SK-N-SH treated with all-trans-retinoic acid at 6 μM for 48 hours (cell line): ENCODE measurements at regions not wholly inside any gene's neighbourhood (a gene's known extent, or its start where the extent isn't known, plus 50 kb on each side); places are given as distances from the start of the nearest gene placed in this dataset.
"Not testable (repeated sequence)": the region's sequence is repeated elsewhere in the genome, so short reads cannot be mapped to it uniquely, and the experiment has no call there.

Experiments used
- ATAC-seq: fragments of 200-7000 bp; cut with Tn5 transposase; 3 replicates; pipeline ENCODE4 v1.9.1; 2020; ENCODE audit warnings: mild to moderate bottlenecking, moderate library complexity
- ARNTL ChIP-seq: fragments of 450-650 bp; formaldehyde crosslinking; IDR thresholded peaks from 2 replicates; pipeline ENCODE4 v1.5.0; 2020; ENCODE audit warnings: low read depth, mild to moderate bottlenecking, moderate library complexity, borderline replicate concordance
- BACH2 ChIP-seq: fragments of 250-450 bp; sonication (Bioruptor Pico); IDR thresholded peaks from 2 replicates; pipeline ENCODE4 v1.9.0; 2021; ENCODE audit warnings: mild to moderate bottlenecking, borderline replicate concordance
- CREB5 ChIP-seq: fragments of 250-450 bp; sonication (Bioruptor Pico); IDR thresholded peaks from 2 replicates; pipeline ENCODE4 v1.5.1; 2020; ENCODE audit warnings: low read depth, mild to moderate bottlenecking, moderate library complexity
- CSDC2 ChIP-seq: fragments of 250-450 bp; sonication (Bioruptor Pico); IDR thresholded peaks from 2 replicates; pipeline ENCODE4 v1.5.0; 2020; ENCODE audit warnings: mild to moderate bottlenecking, moderate library complexity
- CSRNP3 ChIP-seq: fragments of 250-450 bp; sonication (Bioruptor Pico); IDR thresholded peaks from 2 replicates; pipeline ENCODE4 v1.5.1; 2021; ENCODE audit warnings: mild to moderate bottlenecking, moderate library complexity
- ESRRG ChIP-seq: fragments of 250-450 bp; sonication (Bioruptor Pico); IDR thresholded peaks from 2 replicates; pipeline ENCODE4 v1.6.1; 2021; ENCODE audit warnings: mild to moderate bottlenecking
- GLIS3 ChIP-seq: fragments of 250-450 bp; sonication (Bioruptor Pico); IDR thresholded peaks from 2 replicates; pipeline ENCODE4 v1.5.0; 2020; ENCODE audit warnings: mild to moderate bottlenecking, moderate library complexity
- ISL1 ChIP-seq: fragments of 250-450 bp; sonication (Bioruptor Pico); IDR thresholded peaks from 2 replicates; pipeline ENCODE4 v2.1.2; 2022; ENCODE audit warnings: mild to moderate bottlenecking, moderate library complexity
- OSR1 ChIP-seq: fragments of 250-450 bp; sonication (Bioruptor Pico); IDR thresholded peaks from 2 replicates; pipeline ENCODE4 v1.8.0; 2022; ENCODE audit warnings: moderate library complexity, mild to moderate bottlenecking, inconsistent platforms
- PATZ1 ChIP-seq: fragments of 250-450 bp; sonication (Bioruptor Pico); IDR thresholded peaks from 2 replicates; pipeline ENCODE4 v1.8.0; 2020; ENCODE audit warnings: mild to moderate bottlenecking, moderate library complexity, borderline replicate concordance
- POU6F1 ChIP-seq: fragments of 250-450 bp; sonication (Bioruptor Pico); IDR thresholded peaks from 2 replicates; pipeline ENCODE4 v1.8.0; 2021; ENCODE audit warnings: low read depth, mild to moderate bottlenecking, moderate library complexity, borderline replicate concordance
- PPARA ChIP-seq: fragments of 250-450 bp; sonication (Bioruptor Pico); IDR thresholded peaks from 2 replicates; pipeline ENCODE4 v1.5.0; 2020; ENCODE audit warnings: mild to moderate bottlenecking, borderline replicate concordance
- RARB ChIP-seq: fragments of 250-450 bp; sonication (Bioruptor Pico); IDR thresholded peaks from 2 replicates; pipeline ENCODE4 v1.8.0; 2021; ENCODE audit warnings: mild to moderate bottlenecking, moderate library complexity
- SNAI2 ChIP-seq: fragments of 250-450 bp; sonication (Bioruptor Pico); IDR thresholded peaks from 2 replicates; pipeline ENCODE4 v1.5.0; 2020; ENCODE audit warnings: mild to moderate bottlenecking, moderate library complexity
- TCF4 ChIP-seq: fragments of 250-450 bp; sonication (Bioruptor Pico); IDR thresholded peaks from 2 replicates; pipeline ENCODE4 v1.8.0; 2021; ENCODE audit warnings: mild to moderate bottlenecking, moderate library complexity, borderline replicate concordance
- TOX ChIP-seq: fragments of 250-450 bp; sonication (Bioruptor Pico); IDR thresholded peaks from 2 replicates; pipeline ENCODE4 v1.8.0; 2021; ENCODE audit warnings: mild to moderate bottlenecking, moderate library complexity, borderline replicate concordance
- TSHZ2 ChIP-seq: fragments of 250-450 bp; sonication (Bioruptor Pico); IDR thresholded peaks from 2 replicates; pipeline ENCODE4 v1.5.0; 2020; ENCODE audit warnings: mild to moderate bottlenecking, moderate library complexity
- ZC3H10 ChIP-seq: fragments of 250-450 bp; sonication (Bioruptor Pico); IDR thresholded peaks from 2 replicates; pipeline ENCODE4 v1.5.1; 2021; ENCODE audit warnings: mild to moderate bottlenecking, moderate library complexity
- ZFP3 ChIP-seq: fragments of 250-450 bp; sonication (Bioruptor Pico); IDR thresholded peaks from 2 replicates; pipeline ENCODE4 v1.5.0; 2020; ENCODE audit warnings: mild to moderate bottlenecking, moderate library complexity
- ZFP30 ChIP-seq: fragments of 450-650 bp; formaldehyde crosslinking; IDR thresholded peaks from 2 replicates; pipeline ENCODE4 v1.5.0; 2022; ENCODE audit warnings: mild to moderate bottlenecking, moderate library complexity
- ZNF565 ChIP-seq: fragments of 450-650 bp; formaldehyde crosslinking; conservative IDR thresholded peaks from 2 replicates; pipeline ENCODE4 v1.5.0; 2020; ENCODE audit warnings: low read depth, mild to moderate bottlenecking, moderate library complexity
- ZNF70 ChIP-seq: fragments of 450-650 bp; formaldehyde crosslinking; IDR thresholded peaks from 2 replicates; pipeline ENCODE4 v1.5.0; 2020; ENCODE audit warnings: mild to moderate bottlenecking, moderate library complexity
- ZNF8 ChIP-seq: fragments of 450-650 bp; formaldehyde crosslinking; IDR thresholded peaks from 2 replicates; pipeline ENCODE4 v1.5.0; 2020; ENCODE audit warnings: mild to moderate bottlenecking, moderate library complexity

GRCh38 chr6:84892671-84893070 lies 128.3 kb upstream of the TBX18 start:
- no peak for ATAC-seq
- TF ChIP-seq TCF4 (CRISPR knock-in tag) = no peak
- TF ChIP-seq POU6F1 (CRISPR knock-in tag) = no peak
- no peak for TF ChIP-seq RARB (CRISPR knock-in tag)
- TF ChIP-seq GLIS3 (CRISPR knock-in tag) = no peak
- TF ChIP-seq CSRNP3 (CRISPR knock-in tag) = no peak
- TF ChIP-seq CREB5 = no peak
- TF ChIP-seq PATZ1 = no peak
- TF ChIP-seq ARNTL = no peak
- no peak for TF ChIP-seq ISL1 (CRISPR knock-in tag)
- TF ChIP-seq OSR1 (CRISPR knock-in tag) = no peak
- TF ChIP-seq ZC3H10 (CRISPR knock-in tag) = no peak
- no peak for TF ChIP-seq ZFP30 (CRISPR knock-in tag)
- no peak for TF ChIP-seq ZNF565 (CRISPR knock-in tag)
- no peak for TF ChIP-seq ESRRG (CRISPR knock-in tag)
- TF ChIP-seq PPARA (CRISPR knock-in tag) = no peak
- no peak for TF ChIP-seq ZNF70 (CRISPR knock-in tag)
- no peak for TF ChIP-seq ZNF8
- no peak for TF ChIP-seq BACH2 (CRISPR knock-in tag)
- no peak for TF ChIP-seq SNAI2 (CRISPR knock-in tag)
- TF ChIP-seq TOX = no peak

GRCh38 chr6:84882768-84883766 lies 118.7 kb upstream of the TBX18 start:
- TF ChIP-seq ZFP30 (CRISPR knock-in tag) (no peak), BACH2 (CRISPR knock-in tag) (no peak), RARB (CRISPR knock-in tag) (no peak), ZNF565 (CRISPR knock-in tag) (no peak), PPARA (CRISPR knock-in tag) (no peak), ZC3H10 (CRISPR knock-in tag) (no peak), GLIS3 (CRISPR knock-in tag) (no peak), TSHZ2 (CRISPR knock-in tag) (no peak), CSDC2 (CRISPR knock-in tag) (no peak), ZFP3 (CRISPR knock-in tag) (no peak), TOX (no peak)
- ATAC-seq = no peak

- not testable (repeated sequence) for ATAC-seq
These were observed 115.0 kb upstream of the TBX18 start for GRCh38 chr6:84879385-84879784.
